ENCODE measurements at regions not wholly inside any gene's neighbourhood (a gene's known extent, or its start where the extent isn't known, plus 50 kb on each side); places are given as distances from the start of the nearest gene placed in this dataset.

GRCh38 chr13:62357887-62358645 is 942.4 kb upstream of the PCDH20 start:
- Histone ChIP-seq H3K4me1 (ENCODE audit: control insufficient read depth, extremely low read depth, insufficient read depth, low read length) (no peaks in the 10 kb centered on the region), H2AFZ (ENCODE audit: low read depth, low read length) (no peak overlapping the region), H3K36me3 (ENCODE audit: control insufficient read depth in 2 of 2, extremely low read depth in 1 of 2, insufficient read depth in 2 of 2, low read length in 2 of 2) (no peaks in the 10 kb centered on the region), H3K4me3 (replicated peaks in 1 of 3; ENCODE audit: insufficient read depth in 1 of 3, low read depth in 1 of 3, low read length in 3 of 3) (no peak overlapping the region), H4K20me1 (replicated peaks; ENCODE audit: control insufficient read depth, extremely low read depth, insufficient read depth, low read length) (no peaks in the 10 kb centered on the region), H3K4me2 (ENCODE audit: insufficient read depth, low read length) (no peak overlapping the region), H3K27me3 (ENCODE audit: control insufficient read depth in 2 of 2, insufficient read depth in 2 of 2, low read length in 2 of 2) (no peaks in the 10 kb centered on the region), H3K9me1 (replicated peaks; ENCODE audit: control insufficient read depth, extremely low read depth, insufficient read depth, low read length) (no peaks in the 10 kb centered on the region), H3K27ac (ENCODE audit: insufficient read depth, low read depth, low read length) (no peak overlapping the region), H3K9me3 (replicated peaks; ENCODE audit: control insufficient read depth, insufficient read depth, low read length) (no peaks in the 10 kb centered on the region), H3K79me2 (ENCODE audit: control insufficient read depth, insufficient read depth, low read length) (no peaks in the 10 kb centered on the region), H3K9ac (replicated peaks; ENCODE audit: extremely low read depth, insufficient read depth, low read length) (no peak overlapping the region)
- TF ChIP-seq POLR2AphosphoS5 (IDR thresholded peaks at IDR 0.05; ENCODE audit: insufficient read depth, low read depth, low read length), result no peak
- peak; percentile 23 to 26 for TF ChIP-seq CTCF (IDR thresholded peaks at IDR 0.05; ENCODE audit: extremely low read depth in 1 of 2, insufficient read depth in 1 of 2, low read depth in 1 of 2, low read length in 2 of 2)
- FAIRE-seq, result peak; percentile 43
- POLR2A ChIA-PET, result no interaction called here
- dilution Hi-C loops (cut with MboI; ENCODE audit: extremely low pct_ligation_motif_present, low sequenced_read_pairs), result no loop called here
- intact Hi-C loops (cut with micrococcal nuclease), result loop anchor here (1.0 to 10.0 kb wide), 4 partner anchors 36 to 477 kb away; no protein-coding TSS in a partner anchor
- BruUV-seq (replicated peaks), result no TSS peak
- DNase-seq (ENCODE audit: low read depth, low spot score), result peak; percentile 27
- CTCF ChIA-PET, result interaction anchor here (0.9 to 1.8 kb wide), 3 partner anchors 37 to 947 kb away, joined by 3 to 11 read pairs (median 3); no protein-coding TSS in a partner anchor

GRCh38 chr13:62356977-62357376 is 941.3 kb upstream of the PCDH20 start:
- no peaks in the 10 kb centered on the region for H3K9me3 ChIP-seq (replicated peaks; ENCODE audit: control insufficient read depth, insufficient read depth, low read length)
- no peak for TF ChIP-seq FOS (IDR thresholded peaks at IDR 0.05; ENCODE audit: borderline replicate concordance, insufficient read depth, low read length)
- no peak for TF ChIP-seq EZH2 (IDR thresholded peaks at IDR 0.05; ENCODE audit: borderline replicate concordance, low read depth, low read length, severe bottlenecking)
- TF ChIP-seq MYC (IDR thresholded peaks at IDR 0.05; ENCODE audit: low read depth, low read length), result no peak
- TF ChIP-seq JUN (IDR thresholded peaks at IDR 0.05; ENCODE audit: borderline replicate concordance, insufficient read depth, insufficient read length, low read depth), result no peak
- no peak for TF ChIP-seq POLR2AphosphoS5 (IDR thresholded peaks at IDR 0.05; ENCODE audit: insufficient read depth, low read depth, low read length)
- TF ChIP-seq POLR2A (IDR thresholded peaks at IDR 0.05; ENCODE audit: low read depth, low read length), result no peak
- no peak for TF ChIP-seq MAX (IDR thresholded peaks at IDR 0.05; ENCODE audit: insufficient read depth, insufficient read length)
- no peak for TF ChIP-seq CTCF (IDR thresholded peaks at IDR 0.05; ENCODE audit: extremely low read depth in 1 of 2, insufficient read depth in 1 of 2, low read depth in 1 of 2, low read length in 2 of 2)
- TF ChIP-seq GATA2 (IDR thresholded peaks at IDR 0.05; ENCODE audit: insufficient read depth, insufficient read length, low read depth, low read length), result no peak
- dilution Hi-C loops (cut with MboI; ENCODE audit: extremely low pct_ligation_motif_present, low sequenced_read_pairs), result no loop called here
- intact Hi-C loops (cut with micrococcal nuclease), result loop anchor here (5.0 to 10.0 kb wide), 2 partner anchors 35 to 342 kb away; no protein-coding TSS in a partner anchor
- H3K36me3 ChIP-seq (ENCODE audit: control insufficient read depth in 2 of 2, extremely low read depth in 1 of 2, insufficient read depth in 2 of 2, low read length in 2 of 2), result no peaks in the 10 kb centered on the region
- H3K4me3 ChIP-seq (replicated peaks in 1 of 3; ENCODE audit: insufficient read depth in 1 of 3, low read depth in 1 of 3, low read length in 3 of 3), result no peak overlapping the region
- H3K27ac ChIP-seq (ENCODE audit: insufficient read depth, low read depth, low read length), result no peak overlapping the region
- H4K20me1 ChIP-seq (replicated peaks; ENCODE audit: control insufficient read depth, extremely low read depth, insufficient read depth, low read length), result no peaks in the 10 kb centered on the region
- ChIA-PET POLR2A (no interaction called here), CTCF (interaction anchor here (1.5 to 1.8 kb wide), 2 partner anchors 237 to 946 kb away, joined by 3 to 11 read pairs; no protein-coding TSS in a partner anchor)
- H3K4me2 ChIP-seq (ENCODE audit: insufficient read depth, low read length), result no peak overlapping the region
- no TSS peak for BruUV-seq (replicated peaks)
- H3K79me2 ChIP-seq (ENCODE audit: control insufficient read depth, insufficient read depth, low read length), result no peaks in the 10 kb centered on the region
- H3K4me1 ChIP-seq (ENCODE audit: control insufficient read depth, extremely low read depth, insufficient read depth, low read length), result no peaks in the 10 kb centered on the region
- FAIRE-seq (no peak), DNase-seq (ENCODE audit: low read depth, low spot score) (no peak)
- H3K9me1 ChIP-seq (replicated peaks; ENCODE audit: control insufficient read depth, extremely low read depth, insufficient read depth, low read length), result no peaks in the 10 kb centered on the region
- no peak overlapping the region for H2AFZ ChIP-seq (ENCODE audit: low read depth, low read length)
- no peak overlapping the region for H3K9ac ChIP-seq (replicated peaks; ENCODE audit: extremely low read depth, insufficient read depth, low read length)
- H3K27me3 ChIP-seq (ENCODE audit: control insufficient read depth in 2 of 2, insufficient read depth in 2 of 2, low read length in 2 of 2), result no peaks in the 10 kb centered on the region

Data from endothelial cell of umbilical vein (primary cell).